Smooth muscle cell (in vitro differentiated cells): ENCODE measurements at regions not wholly inside any gene's neighbourhood (a gene's known extent, or its start where the extent isn't known, plus 50 kb on each side); places are given as distances from the start of the nearest gene placed in this dataset.
A peak's percentile ranks its signal among the peaks of the same experiment; 100 is the strongest.

Experiments
- DNase-seq: peaks from one replicate; lab custom pipeline; 2025; ENCODE audit not compliant: unreplicated experiment; lab: John Stamatoyannopoulos, UW
- H2AFZ ChIP-seq: fragments of 200-600 bp; sonication (generic); 2 replicates; pipeline ENCODE4 v1.6.0; 2016; ENCODE audit warnings: antibody characterized with exemption, low read depth, mild to moderate bottlenecking
- H3F3A ChIP-seq: fragments of 200-600 bp; sonication (generic); 2 replicates; pipeline ENCODE4 v1.6.0; 2017; ENCODE audit warnings: antibody characterized with exemption, low read depth
- H3K27ac ChIP-seq: fragments of 200-600 bp; sonication (generic); 2 replicates; pipeline ENCODE4 v1.5.1; 2016; ENCODE audit warnings: low read depth, mild to moderate bottlenecking
- H3K27me3 ChIP-seq: fragments of 200-600 bp; sonication (generic); 2 replicates; pipeline ENCODE4 v1.6.1; 2016; ENCODE audit warnings: low read depth, mild to moderate bottlenecking
- H3K36me3 ChIP-seq: fragments of 200-600 bp; sonication (generic); 2 replicates; pipeline ENCODE4 v1.5.1; 2016; ENCODE audit warnings: low read depth
- H3K4me1 ChIP-seq: fragments of 200-600 bp; sonication (generic); 2 replicates; pipeline ENCODE4 v1.5.1; 2016; ENCODE audit warnings: low read depth
- H3K4me2 ChIP-seq: fragments of 200-600 bp; sonication (generic); 2 replicates; pipeline ENCODE4 v1.6.0; 2016; ENCODE audit warnings: mild to moderate bottlenecking
- H3K4me3 ChIP-seq: fragments of 200-600 bp; sonication (generic); 2 replicates; pipeline ENCODE4 v1.5.1; 2016; ENCODE audit warnings: mild to moderate bottlenecking
- H3K79me2 ChIP-seq: fragments of 200-600 bp; sonication (generic); 2 replicates; pipeline ENCODE4 v1.6.0; 2016; ENCODE audit warnings: low read depth, mild to moderate bottlenecking
- H3K9ac ChIP-seq: fragments of 200-600 bp; sonication (generic); 2 replicates; pipeline ENCODE4 v1.6.0; 2016; ENCODE audit warnings: low read depth
- H3K9me3 ChIP-seq: fragments of 200-600 bp; sonication (generic); replicated peaks from 2 replicates; pipeline ENCODE4 v1.5.1; 2016; ENCODE audit warnings: low read depth
- H4K20me1 ChIP-seq: fragments of 200-600 bp; sonication (generic); 2 replicates; pipeline ENCODE4 v1.6.0; 2016; ENCODE audit warnings: low read depth
- CTCF ChIP-seq: fragments of 200-600 bp; sonication (generic); IDR thresholded peaks from 2 replicates; pipeline ENCODE4 v1.5.1; 2017; ENCODE audit warnings: borderline replicate concordance, mild to moderate bottlenecking, antibody characterized with exemption; ENCODE audit not compliant: insufficient read depth, poor library complexity, severe bottlenecking
- WGBS: methylation state at CpG from one replicate; pipeline ENCODE4 v1.1.7; 2016; ENCODE audit warnings: low lambda C conversion rate; 5-methylcytosine and 5-hydroxymethylcytosine counted together

GRCh38 chr7:106177738-106178592, 65.9 kb upstream of the SYPL1 start:
- DNase-seq: no peak
- H3K9ac ChIP-seq: no peak overlapping the region
- H3K4me1 ChIP-seq: peaks cover 3% of the 10 kb centered on the region
- no peak overlapping the region for H2AFZ ChIP-seq
- no peak overlapping the region for H3K27ac ChIP-seq
- no peaks in the 10 kb centered on the region for H3K79me2 ChIP-seq
- H4K20me1 ChIP-seq: no peaks in the 10 kb centered on the region
- no peak overlapping the region for H3K4me3 ChIP-seq
- no peaks in the 10 kb centered on the region for H3K9me3 ChIP-seq
- no peaks in the 10 kb centered on the region for H3F3A ChIP-seq
- H3K4me2 ChIP-seq: no peak overlapping the region
- H3K27me3 ChIP-seq: no peaks in the 10 kb centered on the region
- TF ChIP-seq CTCF: no peak
- H3K36me3 ChIP-seq: no peaks in the 10 kb centered on the region
- WGBS: 95% methylated on average over 11 of the region's 11 CpGs

GRCh38 chr7:106177300-106177690, 65.2 kb upstream of the SYPL1 start:
- Histone ChIP-seq H3K36me3 (no peaks in the 10 kb centered on the region), H3F3A (no peaks in the 10 kb centered on the region), H3K4me3 (no peak overlapping the region), H3K9ac (no peak overlapping the region), H3K9me3 (no peaks in the 10 kb centered on the region), H3K27ac (no peak overlapping the region), H3K27me3 (no peaks in the 10 kb centered on the region), H3K4me2 (no peak overlapping the region), H3K4me1 (peaks cover 3% of the 10 kb centered on the region), H4K20me1 (no peaks in the 10 kb centered on the region), H3K79me2 (no peaks in the 10 kb centered on the region), H2AFZ (no peak overlapping the region)
- TF ChIP-seq CTCF: no peak
- 67% methylated on average over 4 of the region's 4 CpGs for WGBS
- DNase-seq: no peak

GRCh38 chr7:106176414-106177299, 64.5 kb upstream of the SYPL1 start:
- Histone ChIP-seq H3K27ac (no peak overlapping the region), H3K27me3 (no peaks in the 10 kb centered on the region), H3K4me2 (no peak overlapping the region), H4K20me1 (no peaks in the 10 kb centered on the region), H3K79me2 (no peaks in the 10 kb centered on the region), H3K4me1 (peaks cover 3% of the 10 kb centered on the region), H3K9me3 (no peaks in the 10 kb centered on the region), H3K4me3 (no peak overlapping the region), H2AFZ (no peak overlapping the region), H3K36me3 (no peaks in the 10 kb centered on the region), H3F3A (no peaks in the 10 kb centered on the region), H3K9ac (no peak overlapping the region)
- DNase-seq: peak; percentile 52
- peak; percentile 95 for TF ChIP-seq CTCF
- WGBS: 13% methylated on average over 11 of the region's 11 CpGs
